PC-3 (cell line): ENCODE measurements at regions not wholly inside any gene's neighbourhood (a gene's known extent, or its start where the extent isn't known, plus 50 kb on each side); places are given as distances from the start of the nearest gene placed in this dataset.

Source experiments
- ATAC-seq: fragments of 200-7000 bp; cut with Tn5 transposase; 2 replicates; pipeline ENCODE4 v1.9.1; 2020; ENCODE audit warnings: mild to moderate bottlenecking, moderate library complexity
- BruUV-seq: library from RNA; stranded (reverse); fragments of 400-500 nt; replicated peaks from 2 replicates; lab custom pipeline; 2021; lab: Mats Ljungman, UMichigan
- CTCF ChIA-PET: fragments of 300-600 bp; sonication (Branson Sonifier 250); formaldehyde crosslinking; loops from one replicate; lab custom pipeline; 2022; ENCODE audit warnings: antibody characterized with exemption; lab: Charles Lee
- POLR2A ChIA-PET: fragments of 300-600 bp; sonication (Branson Sonifier 250); formaldehyde crosslinking; loops from one replicate; lab custom pipeline; 2022; ENCODE audit warnings: antibody characterized with exemption; ENCODE audit not compliant: unreplicated experiment; lab: Charles Lee
- DNase-seq: peaks from one replicate; pipeline ENCODE4 v3.0.0-alpha.2; 2015
- H2AFZ ChIP-seq: fragments of 300-600 bp; sonication (generic); 2 replicates; pipeline ENCODE4 v1.6.0; 2016; ENCODE audit warnings: antibody characterized with exemption, low read length
- H3F3A ChIP-seq: fragments of 300-600 bp; sonication (generic); one replicate; pipeline ENCODE4 v1.6.0; 2017; ENCODE audit warnings: antibody characterized with exemption, low read length, control low read depth, mild to moderate bottlenecking; ENCODE audit not compliant: unreplicated experiment
- H3K27ac ChIP-seq: fragments of 300-600 bp; sonication (generic); 2 replicates; pipeline ENCODE4 v1.5.1; 2016; ENCODE audit warnings: mild to moderate bottlenecking, low read length
- H3K27me3 ChIP-seq: fragments of 300-600 bp; sonication (generic); 2 replicates; pipeline ENCODE4 v1.6.1; 2016; ENCODE audit warnings: low read length, mixed read lengths
- H3K36me3 ChIP-seq: fragments of 300-600 bp; sonication (generic); 2 replicates; pipeline ENCODE4 v1.6.1; 2016; ENCODE audit warnings: low read depth, mixed run types, low read length, mixed read lengths
- H3K4me1 ChIP-seq: fragments of 300-600 bp; sonication (generic); 2 replicates; pipeline ENCODE4 v1.5.1; 2016; ENCODE audit warnings: low read length; ENCODE audit not compliant: insufficient read depth
- H3K4me2 ChIP-seq: fragments of 300-600 bp; sonication (generic); 2 replicates; pipeline ENCODE4 v1.6.0; 2016; ENCODE audit warnings: low read length
- H3K4me3 ChIP-seq: fragments of 300-600 bp; sonication (generic); 2 replicates; pipeline ENCODE4 v1.5.1; 2016; ENCODE audit warnings: mild to moderate bottlenecking, low read length, mixed read lengths
- H3K79me2 ChIP-seq: fragments of 300-600 bp; sonication (generic); 2 replicates; pipeline ENCODE4 v1.6.1; 2017; ENCODE audit warnings: low read length, mixed read lengths
- H3K9ac ChIP-seq: fragments of 300-600 bp; sonication (generic); 2 replicates; pipeline ENCODE4 v1.6.0; 2016; ENCODE audit warnings: mild to moderate bottlenecking, low read length
- H3K9me2 ChIP-seq: fragments of 300-600 bp; sonication (generic); replicated peaks from 2 replicates; pipeline ENCODE4 v1.6.1; 2016; ENCODE audit warnings: mixed run types, low read length, mixed read lengths
- H3K9me3 ChIP-seq: fragments of 300-600 bp; sonication (generic); 2 replicates; pipeline ENCODE4 v1.6.1; 2016; ENCODE audit warnings: low read length, mixed read lengths
- H4K20me1 ChIP-seq: fragments of 300-600 bp; sonication (generic); 2 replicates; pipeline ENCODE4 v1.6.1; 2016; ENCODE audit warnings: low read length, mixed read lengths
- CTCF ChIP-seq: fragments of 300-600 bp; sonication (generic); conservative IDR thresholded peaks from 2 replicates; pipeline ENCODE4 v1.5.1; 2017; ENCODE audit warnings: antibody characterized with exemption, low read depth, mild to moderate bottlenecking, low read length
- EZH2 ChIP-seq: fragments of 300-600 bp; sonication (generic); IDR thresholded peaks from one replicate; pipeline ENCODE4 v1.6.1; 2017; ENCODE audit warnings: antibody characterized with exemption, mild to moderate bottlenecking, low read length; ENCODE audit not compliant: unreplicated experiment
- EZH2phosphoT487 ChIP-seq: fragments of 300-600 bp; sonication (generic); IDR thresholded peaks from 2 replicates; pipeline ENCODE4 v1.6.1; 2018; ENCODE audit warnings: mild to moderate bottlenecking, antibody characterized with exemption, low read length, borderline replicate concordance
- intact Hi-C: fragments of 100-400 bp; cut with micrococcal nuclease; formaldehyde crosslinking; loops from 2 replicates; pipeline ENCODE4 v1.9.0; 2023

GRCh38 chr13:99909836-99910619 lies 61.5 kb downstream of the ZIC5 start:
- Histone ChIP-seq H3K27ac (no peak overlapping the region), H3K4me1 (no peaks in the 10 kb centered on the region), H2AFZ (no peak overlapping the region), H3K27me3 (peaks cover 33% of the 10 kb centered on the region), H3K36me3 (no peaks in the 10 kb centered on the region), H3K79me2 (no peaks in the 10 kb centered on the region), H4K20me1 (no peaks in the 10 kb centered on the region), H3K9me3 (no peaks in the 10 kb centered on the region), H3K4me3 (no peak overlapping the region), H3K9me2 (no peaks in the 10 kb centered on the region), H3K4me2 (no peak overlapping the region), H3K9ac (no peak overlapping the region), H3F3A (no peaks in the 10 kb centered on the region)
- ChIA-PET CTCF (no interaction called here), POLR2A (no interaction called here)
- BruUV-seq: no TSS peak
- intact Hi-C loops: no loop called here
- no peak for TF ChIP-seq CTCF
- no peak for TF ChIP-seq EZH2phosphoT487
- TF ChIP-seq EZH2: no peak
- ATAC-seq (no peak), DNase-seq (no peak)

GRCh38 chr13:99909097-99909835 lies 62.3 kb downstream of the ZIC5 start:
- H3K79me2 ChIP-seq: no peaks in the 10 kb centered on the region
- no peaks in the 10 kb centered on the region for H3K36me3 ChIP-seq
- no peaks in the 10 kb centered on the region for H3K4me1 ChIP-seq
- no peaks in the 10 kb centered on the region for H3K9me3 ChIP-seq
- H3K4me2 ChIP-seq: no peak overlapping the region
- H4K20me1 ChIP-seq: no peaks in the 10 kb centered on the region
- intact Hi-C loops: no loop called here
- H3K9ac ChIP-seq: no peak overlapping the region
- TF ChIP-seq CTCF (no peak), EZH2 (no peak), EZH2phosphoT487 (no peak)
- no peaks in the 10 kb centered on the region for H3K9me2 ChIP-seq
- ATAC-seq: no peak
- no peak overlapping the region for H3K4me3 ChIP-seq
- DNase-seq: no peak
- no TSS peak for BruUV-seq
- ChIA-PET CTCF (no interaction called here), POLR2A (no interaction called here)
- H2AFZ ChIP-seq: no peak overlapping the region
- no peaks in the 10 kb centered on the region for H3F3A ChIP-seq
- no peak overlapping the region for H3K27ac ChIP-seq
- H3K27me3 ChIP-seq: peaks cover 32% of the 10 kb centered on the region
